ENCODE measurements at regions not wholly inside any gene's neighbourhood (a gene's known extent, or its start where the extent isn't known, plus 50 kb on each side); places are given as distances from the start of the nearest gene placed in this dataset.

DNA sequence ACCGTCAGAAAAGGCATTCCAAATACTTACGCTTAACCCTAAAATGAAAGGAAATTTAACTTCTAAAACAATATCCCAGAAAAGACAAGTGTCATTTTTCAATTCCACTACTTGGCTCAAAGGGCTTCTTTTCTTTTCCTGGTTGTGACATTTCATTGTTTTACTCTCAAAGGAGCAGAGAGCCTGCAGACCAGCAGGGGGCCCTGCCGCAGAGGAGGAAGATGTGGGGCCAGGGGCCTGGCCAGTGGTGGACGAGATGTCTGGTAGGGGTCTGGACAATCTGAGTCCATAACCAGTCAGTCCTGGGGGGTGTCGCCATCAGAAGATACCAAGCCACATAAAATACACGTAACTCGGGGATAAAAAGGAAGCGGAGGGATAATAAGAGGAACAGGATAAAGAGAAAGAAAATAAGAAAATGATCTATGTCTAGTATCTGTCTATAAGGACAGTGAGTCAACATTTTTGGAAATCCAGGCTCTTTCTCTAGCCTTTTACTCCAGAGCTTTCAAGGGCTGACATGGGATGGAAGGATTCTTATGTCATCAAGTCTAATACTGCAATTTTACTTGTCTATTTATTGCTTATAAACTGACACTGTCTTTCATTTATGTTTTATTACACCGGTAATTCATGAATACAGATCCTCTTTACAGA is 54.2 kb upstream of the ARHGEF3 start:
- Histone ChIP-seq H3K9me3 (no peaks in the 10 kb centered on the region), H3K4me1 (replicated peaks) (peaks cover 3% of the 10 kb centered on the region), H3K27me3 (replicated peaks; ENCODE audit: insufficient read depth) (no peaks in the 10 kb centered on the region), H3K4me3 (no peak overlapping the region), H3K27ac (no peak overlapping the region), H3K36me3 (no peaks in the 10 kb centered on the region)
- no peak for DNase-seq (ENCODE audit: low spot score)
- WGBS: 65% methylated on average over 9 of the region's 9 CpGs
- intact Hi-C loops (cut with DNase I): no loop called here
- TF ChIP-seq POLR2AphosphoS5 (IDR thresholded peaks at IDR 0.05) (no peak), POLR2A (IDR thresholded peaks at IDR 0.05) (no peak)
- TF ChIP-seq, protein P1, sequence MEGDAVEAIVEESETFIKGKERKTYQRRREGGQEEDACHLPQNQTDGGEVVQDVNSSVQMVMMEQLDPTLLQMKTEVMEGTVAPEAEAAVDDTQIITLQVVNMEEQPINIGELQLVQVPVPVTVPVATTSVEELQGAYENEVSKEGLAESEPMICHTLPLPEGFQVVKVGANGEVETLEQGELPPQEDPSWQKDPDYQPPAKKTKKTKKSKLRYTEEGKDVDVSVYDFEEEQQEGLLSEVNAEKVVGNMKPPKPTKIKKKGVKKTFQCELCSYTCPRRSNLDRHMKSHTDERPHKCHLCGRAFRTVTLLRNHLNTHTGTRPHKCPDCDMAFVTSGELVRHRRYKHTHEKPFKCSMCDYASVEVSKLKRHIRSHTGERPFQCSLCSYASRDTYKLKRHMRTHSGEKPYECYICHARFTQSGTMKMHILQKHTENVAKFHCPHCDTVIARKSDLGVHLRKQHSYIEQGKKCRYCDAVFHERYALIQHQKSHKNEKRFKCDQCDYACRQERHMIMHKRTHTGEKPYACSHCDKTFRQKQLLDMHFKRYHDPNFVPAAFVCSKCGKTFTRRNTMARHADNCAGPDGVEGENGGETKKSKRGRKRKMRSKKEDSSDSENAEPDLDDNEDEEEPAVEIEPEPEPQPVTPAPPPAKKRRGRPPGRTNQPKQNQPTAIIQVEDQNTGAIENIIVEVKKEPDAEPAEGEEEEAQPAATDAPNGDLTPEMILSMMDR (IDR thresholded peaks at IDR 0.05): peak in 2 of 4 experiments; percentile 18 to 22

DNA sequence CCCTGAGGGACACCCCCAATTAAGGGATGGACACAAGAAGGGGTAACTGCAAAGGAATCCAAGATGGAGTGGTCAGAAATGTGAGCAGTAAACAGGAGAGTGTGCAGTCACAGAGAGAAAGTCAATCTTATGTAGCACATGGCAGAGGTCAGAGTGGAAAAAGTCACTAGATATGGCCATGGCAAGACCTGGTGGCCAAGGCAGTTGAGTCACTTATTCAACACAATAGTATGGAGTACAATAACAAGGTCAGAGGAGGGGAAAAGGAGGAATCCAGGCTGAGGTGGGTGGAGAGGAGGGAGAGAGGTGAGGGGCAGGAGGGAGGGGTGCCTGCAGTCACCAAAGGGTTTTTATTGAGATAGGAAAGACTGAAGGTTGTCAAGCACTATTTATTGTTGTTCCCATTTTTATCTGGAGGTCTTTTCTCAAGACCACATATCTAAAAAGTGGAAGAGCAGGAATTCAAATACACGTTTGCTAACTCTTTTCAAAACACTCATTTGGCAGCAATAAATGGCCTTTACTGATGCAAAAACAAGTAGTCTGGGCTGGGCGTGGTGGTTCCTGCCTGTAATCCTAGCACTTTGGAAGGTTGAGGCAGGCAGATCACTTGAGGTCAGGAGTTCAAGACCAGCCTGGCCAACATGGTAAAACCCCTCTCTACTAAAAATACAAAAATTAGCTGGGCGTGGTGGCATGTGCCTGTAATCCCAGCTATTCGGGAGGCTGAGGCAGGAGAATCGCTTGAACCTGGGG is 53.3 kb upstream of the ARHGEF3 start:
- peaks cover 3% of the 10 kb centered on the region for H3K4me1 ChIP-seq (replicated peaks)
- H3K9me3 ChIP-seq: no peaks in the 10 kb centered on the region
- DNase-seq (ENCODE audit: low spot score): no peak
- intact Hi-C loops (cut with DNase I): no loop called here
- 77% methylated on average over 5 of the region's 5 CpGs for WGBS
- no peak overlapping the region for H3K4me3 ChIP-seq
- H3K36me3 ChIP-seq: no peaks in the 10 kb centered on the region
- TF ChIP-seq POLR2AphosphoS5 (IDR thresholded peaks at IDR 0.05) (no peak), POLR2A (IDR thresholded peaks at IDR 0.05) (no peak)
- TF ChIP-seq, protein P1 (IDR thresholded peaks at IDR 0.05): no peak
- no peak overlapping the region for H3K27ac ChIP-seq
- H3K27me3 ChIP-seq (replicated peaks; ENCODE audit: insufficient read depth): no peaks in the 10 kb centered on the region

DNA sequence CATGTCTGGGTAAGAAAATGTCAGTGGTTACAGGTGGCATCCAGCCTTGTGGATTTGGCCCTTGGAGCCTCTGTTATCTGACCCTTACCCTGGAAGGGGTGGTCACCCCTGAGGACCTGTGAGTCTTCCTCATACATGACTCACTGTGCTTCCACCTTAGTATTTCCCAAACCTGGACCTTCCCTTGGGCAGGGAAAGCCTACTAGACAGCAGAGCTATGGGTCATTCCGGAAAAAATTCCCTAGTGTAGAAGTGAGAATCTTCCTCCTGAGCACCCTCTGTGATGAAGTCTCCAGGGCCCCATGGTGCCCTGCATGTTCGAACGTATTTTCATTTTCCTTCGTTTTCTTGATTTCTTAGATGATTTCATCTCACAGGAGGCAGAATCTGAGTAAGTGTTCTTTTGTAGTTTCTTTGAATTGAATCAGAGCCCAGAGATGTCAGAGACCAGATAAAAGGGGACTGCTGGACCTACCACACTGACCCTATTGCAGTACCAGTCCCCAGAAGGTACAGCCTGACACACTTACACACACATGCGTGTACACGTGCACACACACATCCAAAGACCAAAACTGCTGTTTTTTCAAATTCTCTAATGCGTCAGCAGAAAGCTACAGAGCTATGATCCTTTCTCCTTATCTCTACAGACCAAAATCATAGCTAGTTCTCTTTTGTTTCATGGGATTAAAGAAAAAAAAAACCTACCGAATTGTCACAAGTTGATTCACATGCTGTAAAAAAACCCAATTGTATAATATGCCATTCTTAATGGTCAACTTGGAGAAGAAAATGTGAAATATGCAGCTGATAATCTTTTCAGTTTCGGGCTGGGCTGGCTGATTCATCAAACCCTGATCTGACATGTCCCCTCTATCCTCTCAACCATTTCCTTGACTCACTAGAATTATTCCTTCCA is 50.5 kb upstream of the ARHGEF3 start:
- intact Hi-C loops (cut with DNase I): no loop called here
- no peak for DNase-seq (ENCODE audit: low spot score)
- 76% methylated on average over 9 of the region's 9 CpGs for WGBS

More for the DNA sequence above, 50.5 kb upstream of the ARHGEF3 start:
- H3K36me3 ChIP-seq: no peaks in the 10 kb centered on the region
- no peaks in the 10 kb centered on the region for H3K4me1 ChIP-seq (replicated peaks)
- no peaks in the 10 kb centered on the region for H3K9me3 ChIP-seq
- no peak overlapping the region for H3K4me3 ChIP-seq
- TF ChIP-seq POLR2A (IDR thresholded peaks at IDR 0.05): no peak
- no peak for TF ChIP-seq POLR2AphosphoS5 (IDR thresholded peaks at IDR 0.05)
- TF ChIP-seq, protein P1 (IDR thresholded peaks at IDR 0.05): no peak
- H3K27ac ChIP-seq: no peak overlapping the region
- H3K27me3 ChIP-seq (replicated peaks; ENCODE audit: insufficient read depth): no peaks in the 10 kb centered on the region

All from prostate gland (tissue), 2 donors.